ENCODE measurements at regions not wholly inside any gene's neighbourhood (a gene's known extent, or its start where the extent isn't known, plus 50 kb on each side); places are given as distances from the start of the nearest gene placed in this dataset.

- no peak for DNase-seq (ENCODE audit: low read depth in 3 of 3)
Observed at GRCh38 chr10:120983721-120984120, 132.6 kb downstream of the WDR11 start.

- no peak for DNase-seq (ENCODE audit: low read depth in 3 of 3)
Observed at GRCh38 chr10:120984221-120984620, 133.1 kb downstream of the WDR11 start.

- no peak for DNase-seq (ENCODE audit: low read depth in 3 of 3)
Observed at GRCh38 chr10:120987359-120987758, 136.2 kb downstream of the WDR11 start.

GRCh38 chr10:120988751-120989150 is 137.6 kb downstream of the WDR11 start:
- DNase-seq (ENCODE audit: low read depth in 3 of 3) = no peak

- no peak for DNase-seq (ENCODE audit: low read depth in 3 of 3)
Observed at GRCh38 chr10:120989279-120989678, 138.1 kb downstream of the WDR11 start.

GRCh38 chr10:120989996-120990598 is 138.9 kb downstream of the WDR11 start:
- DNase-seq (ENCODE audit: low read depth in 3 of 3) = no peak

- no peak for DNase-seq (ENCODE audit: low read depth in 3 of 3)
Observed at GRCh38 chr10:120990831-120991230, 139.7 kb downstream of the WDR11 start.

GRCh38 chr10:120993089-120993488 is 141.9 kb downstream of the WDR11 start:
- no peak for DNase-seq (ENCODE audit: low read depth in 3 of 3)

GRCh38 chr10:120995768-120996167 is 144.6 kb downstream of the WDR11 start:
- no peak for DNase-seq (ENCODE audit: low read depth in 3 of 3)

GRCh38 chr10:120996456-120997034 is 145.4 kb downstream of the WDR11 start:
- no peak for DNase-seq (ENCODE audit: low read depth in 3 of 3)

- no peak for DNase-seq (ENCODE audit: low read depth in 3 of 3)
Observed at GRCh38 chr10:120997313-120997712, 146.2 kb downstream of the WDR11 start.

GRCh38 chr10:120997756-120998155 is 146.6 kb downstream of the WDR11 start:
- DNase-seq (ENCODE audit: low read depth in 3 of 3) = no peak

GRCh38 chr10:120998251-120998650 is 147.1 kb downstream of the WDR11 start:
- DNase-seq (ENCODE audit: low read depth in 3 of 3) = no peak

GRCh38 chr10:120998782-120999285 is 147.7 kb downstream of the WDR11 start:
- DNase-seq (ENCODE audit: low read depth in 3 of 3) = no peak

- DNase-seq (ENCODE audit: low read depth in 3 of 3) = no peak
Observed at GRCh38 chr10:120999868-121000267, 148.7 kb downstream of the WDR11 start.

GRCh38 chr10:121002586-121003205 is 151.5 kb downstream of the WDR11 start:
- DNase-seq (ENCODE audit: low read depth in 3 of 3) = no peak

GRCh38 chr10:121005948-121006587 is 154.9 kb downstream of the WDR11 start:
- no peak for DNase-seq (ENCODE audit: low read depth in 3 of 3)

- no peak for DNase-seq (ENCODE audit: low read depth in 3 of 3)
Observed at GRCh38 chr10:121007264-121007663, 156.1 kb downstream of the WDR11 start.

GRCh38 chr10:121015916-121016315 is 164.8 kb downstream of the WDR11 start:
- DNase-seq (ENCODE audit: low read depth in 3 of 3) = no peak

GRCh38 chr10:121024905-121025584 is 173.9 kb downstream of the WDR11 start:
- no peak for DNase-seq (ENCODE audit: low read depth in 3 of 3)

- DNase-seq (ENCODE audit: low read depth in 3 of 3) = no peak
Observed at GRCh38 chr10:121025731-121026130, 174.6 kb downstream of the WDR11 start.

GRCh38 chr10:121027371-121027770 is 176.2 kb downstream of the WDR11 start:
- no peak for DNase-seq (ENCODE audit: low read depth in 3 of 3)

All from stimulated activated CD4-positive, alpha-beta T cell treated with anti-CD3 and anti-CD28 coated beads, TNF-alpha, amount 100 ng/mL, for 24 hours (primary cell).